ENCODE measurements at regions not wholly inside any gene's neighbourhood (a gene's known extent, or its start where the extent isn't known, plus 50 kb on each side); places are given as distances from the start of the nearest gene placed in this dataset.

GRCh38 chr12:131596115-131596514 lies 114.8 kb upstream of the SFSWAP start:
- no peaks in the 10 kb centered on the region for H3K36me3 Mint-ChIP-seq (ENCODE audit: insufficient read depth, unreplicated experiment)
- H3K4me1 Mint-ChIP-seq (ENCODE audit: insufficient read depth, unreplicated experiment), result no peaks in the 10 kb centered on the region
- no TSS peak for BruUV-seq (replicated peaks)
- no peaks in the 10 kb centered on the region for H3K9me3 Mint-ChIP-seq (ENCODE audit: unreplicated experiment)
- TF ChIP-seq, protein P1, sequence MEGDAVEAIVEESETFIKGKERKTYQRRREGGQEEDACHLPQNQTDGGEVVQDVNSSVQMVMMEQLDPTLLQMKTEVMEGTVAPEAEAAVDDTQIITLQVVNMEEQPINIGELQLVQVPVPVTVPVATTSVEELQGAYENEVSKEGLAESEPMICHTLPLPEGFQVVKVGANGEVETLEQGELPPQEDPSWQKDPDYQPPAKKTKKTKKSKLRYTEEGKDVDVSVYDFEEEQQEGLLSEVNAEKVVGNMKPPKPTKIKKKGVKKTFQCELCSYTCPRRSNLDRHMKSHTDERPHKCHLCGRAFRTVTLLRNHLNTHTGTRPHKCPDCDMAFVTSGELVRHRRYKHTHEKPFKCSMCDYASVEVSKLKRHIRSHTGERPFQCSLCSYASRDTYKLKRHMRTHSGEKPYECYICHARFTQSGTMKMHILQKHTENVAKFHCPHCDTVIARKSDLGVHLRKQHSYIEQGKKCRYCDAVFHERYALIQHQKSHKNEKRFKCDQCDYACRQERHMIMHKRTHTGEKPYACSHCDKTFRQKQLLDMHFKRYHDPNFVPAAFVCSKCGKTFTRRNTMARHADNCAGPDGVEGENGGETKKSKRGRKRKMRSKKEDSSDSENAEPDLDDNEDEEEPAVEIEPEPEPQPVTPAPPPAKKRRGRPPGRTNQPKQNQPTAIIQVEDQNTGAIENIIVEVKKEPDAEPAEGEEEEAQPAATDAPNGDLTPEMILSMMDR (IDR thresholded peaks at IDR 0.05; ENCODE audit: unreplicated experiment), result no peak
- CTCF ChIA-PET, result no interaction called here
- POLR2A ChIA-PET, result no interaction called here
- H3K27ac Mint-ChIP-seq (ENCODE audit: low read depth, unreplicated experiment), result no peak overlapping the region
- H3K27me3 Mint-ChIP-seq (ENCODE audit: insufficient read depth, unreplicated experiment), result peaks cover 27% of the 10 kb centered on the region
- intact Hi-C loops (cut with micrococcal nuclease), result no loop called here
- no peak overlapping the region for H3K4me3 Mint-ChIP-seq (ENCODE audit: unreplicated experiment)
- no peak for DNase-seq (ENCODE audit: unreplicated experiment)

DNA sequence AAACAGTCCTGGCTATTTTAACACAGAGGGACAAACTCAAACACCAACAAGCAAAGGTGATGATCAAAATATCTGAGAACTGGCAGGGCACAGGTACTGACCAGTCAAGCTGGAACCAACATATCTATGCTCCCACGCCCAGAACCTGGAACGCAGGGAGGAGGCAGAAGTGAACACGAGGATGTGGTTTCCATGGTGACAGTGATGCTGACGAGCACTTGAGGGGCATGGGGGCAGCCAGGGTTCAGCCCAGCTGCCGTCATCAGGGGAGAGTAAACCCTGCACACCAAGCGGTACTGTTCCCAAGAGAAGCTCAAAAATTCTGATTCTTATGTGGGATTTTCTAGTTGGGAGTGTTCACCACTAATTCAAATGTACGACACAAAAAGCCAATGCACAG lies 113.6 kb upstream of the SFSWAP start:
- no peaks in the 10 kb centered on the region for H3K36me3 Mint-ChIP-seq (ENCODE audit: insufficient read depth, unreplicated experiment)

DNA sequence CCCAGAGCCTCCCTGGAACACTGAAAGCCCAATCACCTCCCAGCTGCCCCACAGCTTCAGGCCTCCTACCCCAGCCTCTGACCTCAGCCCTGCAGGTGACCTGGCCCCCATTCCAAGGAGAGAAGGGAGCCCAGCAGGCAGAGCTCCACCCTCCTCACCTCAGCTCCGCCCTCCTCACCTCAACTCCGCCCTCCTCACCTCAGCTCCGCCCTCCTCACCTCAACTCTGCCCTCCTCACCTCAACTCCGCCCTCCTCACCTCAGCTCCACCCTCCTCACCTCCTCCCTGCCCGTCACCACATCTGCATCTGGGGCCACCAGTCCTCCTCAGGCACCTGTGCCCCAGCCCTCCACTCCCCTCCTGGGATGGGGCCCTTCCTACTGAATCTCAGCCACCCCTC lies 112.2 kb upstream of the SFSWAP start:
- no peaks in the 10 kb centered on the region for H3K36me3 Mint-ChIP-seq (ENCODE audit: insufficient read depth, unreplicated experiment)
- H3K4me1 Mint-ChIP-seq (ENCODE audit: insufficient read depth, unreplicated experiment), result no peaks in the 10 kb centered on the region
- H3K9me3 Mint-ChIP-seq (ENCODE audit: unreplicated experiment), result no peaks in the 10 kb centered on the region
- no peak for DNase-seq (ENCODE audit: unreplicated experiment)
- POLR2A ChIA-PET, result no interaction called here
- H3K4me3 Mint-ChIP-seq (ENCODE audit: unreplicated experiment), result no peak overlapping the region
- BruUV-seq (replicated peaks), result no TSS peak
- peaks cover 25% of the 10 kb centered on the region for H3K27me3 Mint-ChIP-seq (ENCODE audit: insufficient read depth, unreplicated experiment)
- intact Hi-C loops (cut with micrococcal nuclease), result no loop called here
- CTCF ChIA-PET, result no interaction called here
- TF ChIP-seq, protein P1 (IDR thresholded peaks at IDR 0.05; ENCODE audit: unreplicated experiment), result no peak
- H3K27ac Mint-ChIP-seq (ENCODE audit: low read depth, unreplicated experiment), result no peak overlapping the region

More for the DNA sequence above, 113.6 kb upstream of the SFSWAP start:
- H3K4me3 Mint-ChIP-seq (ENCODE audit: unreplicated experiment), result no peak overlapping the region
- H3K9me3 Mint-ChIP-seq (ENCODE audit: unreplicated experiment), result no peaks in the 10 kb centered on the region
- H3K27me3 Mint-ChIP-seq (ENCODE audit: insufficient read depth, unreplicated experiment), result peaks cover 25% of the 10 kb centered on the region
- DNase-seq (ENCODE audit: unreplicated experiment), result no peak
- BruUV-seq (replicated peaks), result no TSS peak
- TF ChIP-seq, protein P1 (IDR thresholded peaks at IDR 0.05; ENCODE audit: unreplicated experiment), result no peak
- no peak overlapping the region for H3K27ac Mint-ChIP-seq (ENCODE audit: low read depth, unreplicated experiment)
- ChIA-PET CTCF (interaction anchor here (0.6 kb wide), 1 partner anchor 420 kb away, joined by 3 read pairs; no protein-coding TSS in a partner anchor), POLR2A (no interaction called here)
- intact Hi-C loops (cut with micrococcal nuclease), result no loop called here
- no peaks in the 10 kb centered on the region for H3K4me1 Mint-ChIP-seq (ENCODE audit: insufficient read depth, unreplicated experiment)

DNA sequence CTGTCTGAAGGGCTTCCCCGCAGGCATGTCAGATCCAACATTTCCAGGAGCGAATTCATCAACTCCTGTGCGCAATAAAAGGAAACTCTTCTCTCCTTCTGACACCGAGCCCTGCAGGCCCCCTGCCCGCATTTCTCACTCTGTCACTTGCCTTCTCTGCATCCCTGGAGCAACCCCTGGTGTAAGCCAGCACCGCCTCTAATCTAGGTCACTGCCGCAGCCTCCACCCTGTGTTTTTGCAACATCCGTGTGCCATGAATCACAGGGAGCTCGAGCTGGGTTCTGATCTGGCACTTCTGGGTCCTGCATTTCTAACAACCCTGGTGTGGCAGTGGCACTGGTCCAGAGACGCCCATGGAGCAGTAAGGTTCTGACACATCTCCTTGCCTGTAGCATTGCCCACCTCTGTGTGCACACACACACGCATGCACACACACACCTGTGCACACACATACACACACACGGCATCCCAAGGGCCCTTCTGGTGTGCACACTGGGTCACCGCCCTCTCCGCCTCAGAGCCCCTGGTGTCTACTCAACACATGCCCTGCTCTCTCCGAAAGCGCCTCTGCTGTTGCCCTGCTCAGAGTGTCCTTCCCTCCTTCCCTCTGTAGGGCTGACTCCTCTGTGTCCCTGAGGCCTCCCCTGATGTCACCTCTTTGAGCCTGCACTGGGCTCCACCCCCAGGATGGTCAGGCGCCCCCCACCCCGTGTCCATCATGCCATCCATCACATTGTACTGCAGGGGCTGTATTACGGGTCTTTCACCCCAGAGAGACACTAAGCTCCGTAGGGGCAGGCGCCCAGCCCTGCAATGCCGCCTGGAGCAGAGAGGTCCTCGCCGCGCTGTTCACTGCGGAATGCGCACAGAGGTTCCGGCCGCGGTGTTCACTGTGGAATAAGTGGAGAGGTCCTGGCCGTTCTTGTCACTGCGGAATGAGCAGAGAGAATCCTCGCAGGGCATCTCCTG lies 111.4 kb upstream of the SFSWAP start:
- BruUV-seq (replicated peaks), result no TSS peak
- no peaks in the 10 kb centered on the region for H3K4me1 Mint-ChIP-seq (ENCODE audit: insufficient read depth, unreplicated experiment)
- H3K4me3 Mint-ChIP-seq (ENCODE audit: unreplicated experiment), result no peak overlapping the region
- TF ChIP-seq, protein P1 (IDR thresholded peaks at IDR 0.05; ENCODE audit: unreplicated experiment), result no peak
- ChIA-PET CTCF (no interaction called here), POLR2A (no interaction called here)
- no peak for DNase-seq (ENCODE audit: unreplicated experiment)
- H3K36me3 Mint-ChIP-seq (ENCODE audit: insufficient read depth, unreplicated experiment), result no peaks in the 10 kb centered on the region
- no peaks in the 10 kb centered on the region for H3K9me3 Mint-ChIP-seq (ENCODE audit: unreplicated experiment)
- H3K27ac Mint-ChIP-seq (ENCODE audit: low read depth, unreplicated experiment), result no peak overlapping the region
- intact Hi-C loops (cut with micrococcal nuclease), result no loop called here
- H3K27me3 Mint-ChIP-seq (ENCODE audit: insufficient read depth, unreplicated experiment), result peaks cover 25% of the 10 kb centered on the region

Measured in MCF 10A (cell line).